HUES6 (cell line): ENCODE measurements at regions not wholly inside any gene's neighbourhood (a gene's known extent, or its start where the extent isn't known, plus 50 kb on each side); places are given as distances from the start of the nearest gene placed in this dataset.

ENCODE experiments used
- H3K27ac ChIP-seq: 2 replicates; pipeline ENCODE4 v1.7.0; 2013; ENCODE audit warnings: low read depth, mild to moderate bottlenecking, low read length, inconsistent platforms
- H3K27me3 ChIP-seq: 2 replicates; pipeline ENCODE4 v1.6.1; 2013; ENCODE audit warnings: low read length; ENCODE audit not compliant: control insufficient read depth, insufficient read depth
- H3K36me3 ChIP-seq: 2 replicates; pipeline ENCODE4 v1.6.1; 2013; ENCODE audit warnings: low read length; ENCODE audit not compliant: control insufficient read depth, insufficient read depth
- H3K4me1 ChIP-seq: 2 replicates; pipeline ENCODE4 v1.6.1; 2013; ENCODE audit warnings: low read length; ENCODE audit not compliant: control insufficient read depth, insufficient read depth
- H3K4me3 ChIP-seq: 2 replicates; pipeline ENCODE4 v1.5.1; 2013; ENCODE audit warnings: low read depth, low read length
- H3K9ac ChIP-seq: one replicate; pipeline ENCODE4 v1.6.1; 2013; ENCODE audit warnings: mild to moderate bottlenecking, low read length
- H3K9me3 ChIP-seq: 2 replicates; pipeline ENCODE4 v1.6.1; 2013; ENCODE audit warnings: low read depth, low read length; ENCODE audit not compliant: control insufficient read depth, insufficient read depth

DNA sequence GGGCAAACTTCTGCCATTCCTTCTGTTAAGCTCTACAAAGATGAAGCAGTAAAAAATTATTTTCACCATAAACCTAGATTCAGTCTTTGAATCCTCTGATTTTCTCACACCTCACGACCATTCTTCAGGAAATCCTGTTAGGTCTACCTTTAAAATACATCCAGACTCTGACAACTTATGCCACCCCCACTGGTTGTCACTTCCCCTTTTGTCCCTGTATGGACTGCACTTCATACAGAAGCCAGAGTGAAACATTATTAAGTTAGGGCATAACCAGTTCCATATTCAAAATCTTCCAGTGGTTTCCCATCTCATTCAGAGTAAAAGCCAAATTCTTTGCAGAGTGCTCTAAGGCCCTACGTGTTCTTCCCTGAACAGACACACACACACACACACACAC, 499.8 kb downstream of the RASEF start:
- H3K27ac ChIP-seq, result no peak overlapping the region
- no peaks in the 10 kb centered on the region for H3K27me3 ChIP-seq
- H3K36me3 ChIP-seq, result no peaks in the 10 kb centered on the region
- H3K9me3 ChIP-seq, result peaks cover 3% of the 10 kb centered on the region; the same call in 1 of the 2 replicates
- H3K9ac ChIP-seq, result no peak overlapping the region
- peaks cover 11% of the 10 kb centered on the region; the same call in 1 of the 2 replicates for H3K4me1 ChIP-seq
- no peak overlapping the region for H3K4me3 ChIP-seq

DNA sequence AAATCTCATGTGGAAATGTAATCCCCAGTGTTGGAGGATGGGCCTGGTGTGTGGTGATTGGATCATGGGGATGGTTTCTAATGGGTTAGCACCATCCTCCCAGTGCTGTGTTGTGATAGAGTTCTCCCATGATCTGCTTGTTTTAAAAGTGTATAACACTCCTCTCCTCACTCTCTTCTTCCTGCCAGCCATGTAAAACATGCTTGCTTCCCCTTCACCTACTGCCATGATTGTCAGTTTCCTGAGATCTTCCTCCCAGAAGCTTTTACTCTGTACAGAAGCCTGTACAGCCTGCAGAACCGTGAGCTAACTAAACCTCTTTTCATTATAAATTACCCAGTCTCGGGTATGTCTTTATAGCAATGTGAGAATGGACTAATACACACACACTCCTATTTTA, 499.1 kb downstream of the RASEF start:
- H3K4me3 ChIP-seq, result no peak overlapping the region

DNA sequence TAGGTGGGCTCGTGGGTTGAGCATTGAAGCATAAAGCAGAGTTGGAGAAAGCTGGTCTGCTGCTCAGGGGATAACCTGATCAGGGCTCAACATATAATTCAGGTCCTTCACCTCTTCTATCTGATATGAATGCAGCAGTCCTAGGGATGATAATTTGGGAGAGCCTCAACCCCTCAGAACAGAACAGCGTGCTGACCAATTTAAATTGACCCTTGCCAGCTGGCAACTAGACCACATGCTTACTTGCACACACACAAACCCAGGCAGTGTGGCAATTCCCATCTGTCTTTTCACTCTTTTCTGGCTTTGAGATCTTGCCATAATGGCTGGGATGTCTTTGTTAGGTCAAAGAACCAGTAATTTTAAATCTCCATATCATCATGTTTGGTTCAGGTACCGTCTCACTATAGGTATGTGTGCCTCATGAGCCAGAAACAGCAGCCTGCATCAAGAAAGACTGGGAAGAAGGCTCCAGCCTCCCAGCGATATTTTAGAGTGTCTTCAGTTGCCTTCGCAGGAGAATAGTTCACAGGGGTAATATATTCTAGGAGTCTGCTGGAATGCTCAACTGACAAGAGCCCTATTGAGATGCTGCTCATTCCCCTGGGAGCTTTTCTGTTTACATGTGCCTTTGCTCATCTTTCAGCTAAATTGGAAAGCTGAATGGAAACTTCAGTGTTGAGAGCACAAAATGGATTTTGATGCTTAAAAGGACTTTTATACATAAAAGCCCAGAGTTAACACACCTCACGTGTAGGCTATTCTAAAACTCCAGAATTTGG, 497.6 kb downstream of the RASEF start:
- H3K4me1 ChIP-seq, result no peaks in the 10 kb centered on the region

More for the DNA sequence above, 499.1 kb downstream of the RASEF start:
- Histone ChIP-seq H3K27me3 (no peaks in the 10 kb centered on the region), H3K27ac (no peak overlapping the region), H3K9ac (no peak overlapping the region), H3K4me1 (peaks cover 9% of the 10 kb centered on the region; the same call in 1 of the 2 replicates), H3K36me3 (no peaks in the 10 kb centered on the region), H3K9me3 (peaks cover 3% of the 10 kb centered on the region; the same call in 1 of the 2 replicates)

DNA sequence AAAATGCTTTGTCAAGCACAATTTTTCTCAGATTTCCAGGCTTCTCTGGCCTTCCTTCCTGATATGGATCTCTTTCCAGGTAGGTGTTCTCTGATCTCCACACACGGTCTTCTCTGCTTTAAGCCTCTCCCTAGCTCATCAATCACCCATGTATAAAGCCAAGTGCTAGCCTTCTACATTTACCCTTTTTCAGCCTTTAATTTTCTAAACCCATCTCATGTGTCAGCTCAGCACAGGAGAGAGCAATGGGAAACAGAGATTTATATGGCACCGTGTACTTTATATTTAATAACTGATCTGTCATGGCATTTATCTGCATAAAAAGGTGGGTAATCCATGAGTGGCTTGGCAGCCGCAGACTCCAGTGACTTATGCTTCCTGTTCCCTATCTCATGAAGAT, 495.0 kb downstream of the RASEF start:
- Histone ChIP-seq H3K9ac (no peak overlapping the region), H3K4me3 (no peak overlapping the region), H3K27me3 (no peaks in the 10 kb centered on the region), H3K36me3 (no peaks in the 10 kb centered on the region), H3K9me3 (peaks cover 3% of the 10 kb centered on the region; the same call in 1 of the 2 replicates), H3K4me1 (no peaks in the 10 kb centered on the region), H3K27ac (no peak overlapping the region)

More for the DNA sequence above, 497.6 kb downstream of the RASEF start:
- no peaks in the 10 kb centered on the region for H3K27me3 ChIP-seq
- H3K27ac ChIP-seq, result no peak overlapping the region
- peaks cover 3% of the 10 kb centered on the region; the same call in 1 of the 2 replicates for H3K9me3 ChIP-seq
- H3K9ac ChIP-seq, result no peak overlapping the region
- no peaks in the 10 kb centered on the region for H3K36me3 ChIP-seq
- H3K4me3 ChIP-seq, result no peak overlapping the region

DNA sequence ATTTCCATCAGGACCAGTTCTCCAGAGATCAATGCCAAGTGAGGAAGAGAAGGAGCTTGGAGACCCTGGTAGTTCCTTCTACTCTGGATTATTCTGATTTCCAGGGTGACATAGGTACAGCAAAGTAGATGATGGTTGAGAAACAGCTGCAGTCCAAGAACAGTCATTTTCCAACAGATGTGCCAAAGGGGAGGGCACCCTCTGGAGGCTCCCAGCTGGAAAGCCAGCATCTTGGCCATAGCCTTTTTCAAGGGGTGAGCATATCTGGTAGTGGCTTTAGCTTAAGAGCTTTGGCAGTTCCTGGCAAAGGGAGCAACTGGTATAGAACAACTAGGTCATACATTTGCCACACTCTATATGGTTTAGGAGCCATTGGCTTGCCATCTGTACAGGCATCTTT, 492.7 kb downstream of the RASEF start:
- no peak overlapping the region for H3K9ac ChIP-seq
- no peaks in the 10 kb centered on the region for H3K4me1 ChIP-seq
- no peaks in the 10 kb centered on the region for H3K27me3 ChIP-seq
- no peak overlapping the region for H3K4me3 ChIP-seq
- H3K27ac ChIP-seq, result no peak overlapping the region
- no peaks in the 10 kb centered on the region for H3K36me3 ChIP-seq
- peaks cover 6% of the 10 kb centered on the region; the same call in 1 of the 2 replicates for H3K9me3 ChIP-seq

DNA sequence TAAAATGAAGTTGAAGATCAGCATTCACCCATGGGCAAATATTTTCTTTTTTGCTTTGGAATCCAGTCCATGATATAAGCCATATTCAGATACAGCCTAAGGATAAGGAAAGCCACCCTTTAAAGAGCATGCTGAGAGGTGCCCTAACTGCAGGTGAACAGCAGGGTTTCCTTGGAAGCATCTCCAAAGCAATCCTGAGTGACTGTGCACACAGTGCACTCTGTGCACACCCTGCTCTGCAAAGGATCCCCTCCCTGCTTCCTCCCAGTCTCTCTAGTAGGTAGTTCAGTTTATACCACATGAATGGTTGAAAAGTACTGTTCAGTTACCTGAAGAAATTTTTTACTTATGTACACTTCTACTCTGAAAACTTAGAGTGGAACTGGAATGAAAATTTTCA, 491.4 kb downstream of the RASEF start:
- Histone ChIP-seq H3K27ac (no peak overlapping the region), H3K9me3 (peaks cover 6% of the 10 kb centered on the region; the same call in 1 of the 2 replicates), H3K27me3 (no peaks in the 10 kb centered on the region), H3K36me3 (no peaks in the 10 kb centered on the region), H3K4me1 (no peaks in the 10 kb centered on the region), H3K9ac (no peak overlapping the region), H3K4me3 (no peak overlapping the region)

DNA sequence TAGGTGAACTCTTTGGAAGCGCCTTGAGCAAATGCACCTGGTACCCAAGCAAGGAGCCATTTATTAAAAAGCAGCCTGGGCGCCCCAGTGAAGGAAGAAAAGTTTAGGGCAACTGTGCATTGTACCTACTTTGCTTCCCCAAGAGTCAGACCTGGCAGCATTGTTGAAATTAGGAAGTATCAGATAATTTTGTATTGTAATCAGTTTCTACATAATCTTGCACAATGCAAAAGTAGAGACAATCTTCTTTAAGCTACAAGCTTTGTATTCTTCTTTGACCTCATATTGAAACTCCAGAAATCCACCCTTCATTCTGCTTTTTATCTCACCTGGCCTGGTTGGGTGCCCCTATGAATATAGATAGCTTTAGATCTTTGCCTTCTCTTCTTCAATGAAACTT, 490.8 kb downstream of the RASEF start:
- Histone ChIP-seq H3K9ac (no peak overlapping the region), H3K4me3 (no peak overlapping the region), H3K27me3 (no peaks in the 10 kb centered on the region)

DNA sequence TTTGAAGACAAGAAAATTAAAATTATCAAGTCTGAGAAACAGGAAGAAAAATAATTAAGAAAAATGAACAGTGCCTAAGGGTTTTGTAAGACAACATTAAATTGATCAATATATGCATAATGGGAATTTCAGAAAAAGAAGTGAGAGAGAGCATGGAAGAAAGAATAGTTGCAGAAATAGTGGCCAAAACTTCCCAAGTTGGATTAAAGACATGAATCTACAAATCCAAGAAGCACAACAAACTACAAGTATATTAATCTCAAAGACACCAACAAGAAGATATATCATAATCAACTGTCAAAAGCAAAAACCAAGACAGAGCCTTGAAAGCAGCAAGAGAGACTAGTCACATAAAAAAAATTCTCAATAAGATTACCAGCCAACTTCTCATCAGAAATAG, 488.0 kb downstream of the RASEF start:
- no peak overlapping the region for H3K27ac ChIP-seq
- peaks cover 6% of the 10 kb centered on the region; the same call in 1 of the 2 replicates for H3K9me3 ChIP-seq
- H3K4me1 ChIP-seq, result no peaks in the 10 kb centered on the region
- H3K4me3 ChIP-seq, result no peak overlapping the region
- no peak overlapping the region for H3K9ac ChIP-seq
- H3K27me3 ChIP-seq, result no peaks in the 10 kb centered on the region
- H3K36me3 ChIP-seq, result no peaks in the 10 kb centered on the region

More for the DNA sequence above, 490.8 kb downstream of the RASEF start:
- Histone ChIP-seq H3K36me3 (no peaks in the 10 kb centered on the region), H3K4me1 (no peaks in the 10 kb centered on the region), H3K9me3 (peaks cover 6% of the 10 kb centered on the region; the same call in 1 of the 2 replicates), H3K27ac (no peak overlapping the region)

DNA sequence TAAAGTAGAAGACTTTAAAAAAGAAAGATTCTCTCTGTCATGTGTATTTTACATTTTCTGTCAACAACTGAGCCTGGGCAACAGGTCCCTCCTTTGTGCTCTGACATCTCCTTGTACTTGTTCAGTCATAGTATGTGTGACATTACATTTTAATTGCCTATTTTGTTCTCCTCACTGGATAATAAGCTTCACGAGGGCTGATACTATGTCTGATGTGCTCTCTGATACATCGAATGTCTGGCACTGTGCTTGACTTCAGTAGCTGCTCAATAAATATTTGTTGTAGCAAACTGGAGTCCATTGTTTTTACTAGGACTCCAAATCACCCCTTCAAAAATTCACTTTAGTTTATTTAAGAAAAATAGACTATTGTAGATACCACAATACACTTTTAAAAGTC, 482.0 kb downstream of the RASEF start:
- Histone ChIP-seq H3K9ac (no peak overlapping the region), H3K27ac (no peak overlapping the region), H3K9me3 (no peaks in the 10 kb centered on the region; the same call in 1 of the 2 replicates), H3K36me3 (no peaks in the 10 kb centered on the region), H3K4me3 (no peak overlapping the region), H3K27me3 (no peaks in the 10 kb centered on the region), H3K4me1 (peaks cover 3% of the 10 kb centered on the region; the same call in 1 of the 2 replicates)

DNA sequence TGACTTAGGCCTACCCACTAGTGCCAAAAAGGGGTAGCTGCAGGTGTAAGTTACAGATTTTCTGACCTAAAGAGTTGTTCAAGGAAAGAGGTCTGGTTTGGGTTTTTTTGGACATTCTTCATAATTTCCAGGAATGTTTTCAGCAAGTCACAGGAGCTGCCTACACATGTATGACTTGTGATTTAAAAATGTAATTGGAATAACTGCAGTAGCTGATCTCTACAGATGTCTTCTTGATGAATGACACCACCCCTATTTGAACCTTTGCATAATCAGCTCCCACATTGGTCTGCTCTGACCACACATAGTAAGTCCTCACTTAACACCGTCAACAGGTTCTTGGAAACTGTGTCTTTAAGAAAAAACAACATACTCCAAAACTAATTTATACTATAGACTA, 481.4 kb downstream of the RASEF start:
- H3K27me3 ChIP-seq, result no peaks in the 10 kb centered on the region
- H3K4me3 ChIP-seq, result no peak overlapping the region
- peaks cover 3% of the 10 kb centered on the region; the same call in 1 of the 2 replicates for H3K4me1 ChIP-seq
- no peak overlapping the region for H3K9ac ChIP-seq
- H3K36me3 ChIP-seq, result no peaks in the 10 kb centered on the region
- no peaks in the 10 kb centered on the region; the same call in 1 of the 2 replicates for H3K9me3 ChIP-seq
- no peak overlapping the region for H3K27ac ChIP-seq

DNA sequence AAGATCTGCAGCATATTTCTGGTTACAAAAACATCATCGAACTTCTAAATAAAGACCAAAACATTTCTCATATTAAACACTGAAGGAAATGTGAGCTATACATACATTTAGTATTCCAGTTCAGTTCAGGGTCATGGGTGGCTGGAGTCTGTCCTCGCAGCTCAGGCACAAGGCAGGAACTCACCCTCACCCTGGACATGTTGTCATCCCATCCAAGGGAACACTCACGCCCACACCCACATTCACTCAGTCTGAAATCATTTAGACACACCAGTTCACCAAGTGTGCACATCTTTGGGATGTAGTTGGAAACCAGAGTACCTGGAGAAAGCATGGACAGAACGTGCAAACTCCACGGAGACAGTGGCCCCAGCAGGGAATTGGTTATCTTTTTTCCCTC, 481.0 kb downstream of the RASEF start:
- H3K27ac ChIP-seq, result no peak overlapping the region

More for the DNA sequence above, 481.0 kb downstream of the RASEF start:
- Histone ChIP-seq H3K27me3 (no peaks in the 10 kb centered on the region), H3K9me3 (no peaks in the 10 kb centered on the region; the same call in 1 of the 2 replicates), H3K9ac (no peak overlapping the region), H3K4me1 (peaks cover 3% of the 10 kb centered on the region; the same call in 1 of the 2 replicates), H3K4me3 (no peak overlapping the region), H3K36me3 (no peaks in the 10 kb centered on the region)
